HG02610 (cell line): ENCODE measurements at regions not wholly inside any gene's neighbourhood (a gene's known extent, or its start where the extent isn't known, plus 50 kb on each side); places are given as distances from the start of the nearest gene placed in this dataset.

Source experiments
- ATAC-seq: cut with Tn5 transposase; IDR thresholded peaks from one replicate; pipeline ENCODE4 v1.9.1; 2021; ENCODE audit warnings: mild to moderate bottlenecking, moderate library complexity; ENCODE audit not compliant: unreplicated experiment

DNA sequence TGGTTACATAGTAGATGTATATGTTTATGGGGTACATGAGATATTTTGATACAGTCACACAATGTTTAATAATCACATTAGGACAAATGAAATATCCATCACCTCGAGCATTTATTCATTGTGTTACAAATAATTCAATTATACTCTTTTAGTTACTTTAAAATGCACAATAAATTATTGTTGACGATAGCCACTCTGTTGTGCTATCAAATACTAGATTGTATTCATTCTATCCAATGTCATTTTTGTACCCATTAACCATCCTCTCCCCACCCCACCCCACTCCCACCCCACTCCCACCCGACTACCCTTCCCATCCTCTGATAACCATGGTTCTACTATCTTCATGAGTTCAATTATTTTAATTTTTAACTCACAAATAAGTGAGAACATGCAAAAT lies 585.4 kb downstream of the CDH26 start:
- ATAC-seq: no peak

DNA sequence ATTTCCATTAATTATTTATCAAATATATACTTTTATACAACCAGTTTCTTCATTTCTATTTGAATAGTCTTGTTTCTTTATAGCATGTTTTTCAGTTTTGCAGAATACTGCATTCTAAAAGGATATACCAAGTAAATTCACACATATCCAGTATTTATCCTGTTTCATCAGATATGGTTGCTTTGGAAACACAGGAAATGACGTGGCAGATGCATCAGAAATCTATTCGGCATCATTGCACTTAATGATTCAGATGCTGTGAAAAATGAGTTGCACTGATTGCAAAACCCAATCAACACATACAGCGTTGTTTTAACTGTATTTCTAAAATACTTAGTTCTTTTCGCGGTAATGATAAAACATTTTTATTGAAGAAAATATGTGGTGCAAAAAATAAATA lies 594.9 kb downstream of the CDH26 start:
- no peak for ATAC-seq

DNA sequence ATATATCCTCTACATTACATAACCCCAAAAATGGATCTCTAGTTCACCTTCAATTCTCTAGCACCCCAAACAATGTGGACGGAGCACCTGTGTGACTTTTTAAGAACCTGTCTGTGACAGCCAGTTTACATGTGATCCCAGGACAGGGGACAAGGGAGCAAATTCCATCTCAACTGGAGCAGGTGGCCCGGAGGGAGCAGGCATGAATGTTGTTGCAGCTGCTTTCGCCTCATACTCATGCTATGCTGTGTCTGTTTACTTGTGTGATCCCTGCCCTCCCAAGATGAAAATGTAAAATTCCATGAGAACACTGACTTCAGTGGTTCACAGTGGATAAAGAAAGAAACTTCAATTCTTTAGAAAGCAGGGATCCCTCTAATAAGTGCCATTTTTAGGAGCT lies 600.3 kb downstream of the CDH26 start:
- ATAC-seq: no peak

DNA sequence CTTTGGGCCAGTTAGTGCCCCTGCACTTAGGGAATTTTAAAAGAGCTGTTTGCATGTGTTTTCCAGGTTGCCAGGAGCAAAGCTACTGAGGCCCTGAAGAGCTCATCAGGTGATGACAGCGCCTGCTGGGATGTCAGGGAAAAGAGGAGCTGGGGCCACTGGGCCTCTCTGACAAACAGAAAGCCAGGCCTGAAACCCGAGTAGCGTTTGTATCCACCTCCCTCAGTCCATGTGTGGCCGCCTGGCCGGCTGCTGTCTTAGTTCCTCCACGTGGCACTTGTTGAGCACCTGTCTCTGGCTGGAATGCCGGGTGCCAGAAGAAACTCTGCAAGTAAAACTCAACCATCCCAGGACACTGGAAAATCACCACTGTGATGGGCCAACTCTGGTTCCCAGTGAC lies 601.2 kb downstream of the CDH26 start:
- ATAC-seq: no peak

DNA sequence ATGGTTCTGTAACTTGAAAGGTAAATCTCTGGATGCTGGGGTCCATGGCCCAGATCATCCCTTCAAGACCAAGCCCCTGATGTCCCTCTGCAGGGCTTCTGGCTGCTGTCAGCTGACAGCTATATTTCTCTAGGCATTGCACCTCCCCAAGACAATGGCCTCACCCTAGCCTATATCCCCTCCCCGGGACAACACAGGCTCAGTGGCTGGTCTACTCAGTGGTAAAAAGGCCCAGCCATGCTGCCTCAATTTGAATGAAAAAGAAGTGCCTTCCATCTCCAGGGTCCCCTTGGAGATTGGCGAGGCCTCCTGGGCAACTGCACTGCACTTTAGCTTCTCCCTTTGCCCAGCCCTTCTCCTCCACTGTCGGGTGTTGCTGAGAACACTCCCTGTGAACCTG lies 602.8 kb downstream of the CDH26 start:
- no peak for ATAC-seq

DNA sequence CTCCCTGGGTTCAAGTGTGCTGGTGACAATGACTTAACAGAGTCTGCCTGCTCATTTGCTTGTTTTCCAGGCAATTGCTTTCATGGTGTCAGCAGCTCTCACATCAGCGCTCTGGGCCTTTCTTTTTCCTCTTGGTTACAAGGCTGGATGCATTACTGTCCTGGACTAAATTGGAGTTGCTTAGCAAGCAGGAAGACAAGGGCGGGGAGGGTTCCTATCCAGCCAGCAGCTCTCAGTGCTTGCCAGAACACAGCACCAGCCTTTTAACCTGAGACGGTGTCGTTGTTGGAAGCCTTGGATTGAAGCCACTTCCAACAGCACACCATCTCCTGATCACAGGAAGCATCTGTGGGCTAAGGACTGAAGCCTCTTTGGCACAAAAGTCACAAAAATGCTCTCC lies 606.9 kb downstream of the CDH26 start:
- no peak for ATAC-seq

DNA sequence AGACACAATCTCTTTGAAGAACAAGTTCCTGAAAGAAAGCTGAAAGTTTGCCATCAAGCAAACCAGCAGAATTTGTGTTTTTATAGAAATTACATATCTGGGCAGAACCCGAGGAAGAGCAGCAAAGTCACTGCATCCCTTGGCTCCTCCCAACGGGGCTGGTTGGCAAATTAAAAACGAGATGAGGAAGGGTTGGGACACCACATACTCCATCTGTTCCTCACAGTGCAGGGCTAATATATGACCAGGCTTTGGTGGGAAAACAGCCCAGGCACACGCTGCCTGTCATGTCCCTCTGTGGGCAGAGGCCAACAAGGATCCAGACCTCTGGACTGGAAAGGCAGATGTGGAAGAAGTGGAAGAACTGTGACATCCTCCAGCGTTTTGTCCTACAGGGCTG lies 607.3 kb downstream of the CDH26 start:
- no peak for ATAC-seq

DNA sequence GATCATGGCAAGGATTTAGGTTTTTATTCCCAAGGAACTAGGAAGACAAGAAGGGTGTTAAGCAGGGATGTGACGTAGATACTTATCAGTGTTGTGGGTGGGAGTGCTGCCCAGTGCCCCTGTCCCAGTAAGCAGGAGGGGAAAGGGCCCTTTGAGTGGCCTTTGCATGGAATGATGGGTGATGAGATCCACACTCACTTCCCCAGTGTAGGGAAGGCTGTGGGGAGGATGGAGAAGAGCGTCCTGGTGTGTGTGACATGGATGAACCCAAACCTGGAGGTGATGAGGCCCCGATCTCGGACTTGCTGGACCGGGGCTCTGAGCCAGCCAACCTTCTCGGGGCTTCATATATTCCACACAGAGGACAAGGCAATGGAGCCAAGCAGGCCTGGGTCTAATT lies 610.9 kb downstream of the CDH26 start:
- ATAC-seq: no peak

DNA sequence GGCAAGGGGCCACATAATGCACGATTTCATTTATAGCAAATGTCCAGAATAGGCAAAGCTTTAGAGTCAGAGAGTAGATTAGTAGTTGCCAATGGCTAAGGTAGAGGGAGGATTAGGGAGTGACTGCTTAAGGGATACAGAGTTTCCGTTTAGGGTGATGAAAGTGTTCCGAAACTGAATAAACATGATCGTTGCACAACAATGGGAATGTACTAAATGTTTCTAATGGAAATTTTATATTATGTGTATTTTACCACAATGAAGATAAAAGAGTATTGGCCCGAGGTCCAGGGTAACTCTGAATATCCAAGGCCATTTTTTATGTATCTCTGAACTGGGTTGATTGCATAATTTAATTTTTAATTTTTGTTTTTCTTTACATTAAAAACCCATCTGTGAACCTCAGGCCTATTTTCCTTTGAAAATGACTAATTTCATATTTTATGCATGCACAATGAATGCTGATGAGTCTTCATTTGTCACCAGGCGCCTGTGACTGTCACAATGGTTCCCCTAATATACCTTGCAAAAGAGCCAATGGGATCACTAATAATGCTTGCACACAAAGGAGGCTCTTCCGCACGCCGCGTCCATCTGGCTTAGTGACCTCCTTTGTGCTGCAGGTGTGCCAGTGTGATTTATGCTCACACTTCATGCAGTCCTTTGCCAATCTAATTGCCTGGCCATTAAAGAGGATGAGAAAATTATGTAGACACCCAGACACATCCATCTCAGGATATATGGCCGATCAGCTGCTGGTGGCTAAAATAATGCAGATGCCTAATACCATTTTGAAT lies 612.5 kb downstream of the CDH26 start:
- ATAC-seq: no peak

DNA sequence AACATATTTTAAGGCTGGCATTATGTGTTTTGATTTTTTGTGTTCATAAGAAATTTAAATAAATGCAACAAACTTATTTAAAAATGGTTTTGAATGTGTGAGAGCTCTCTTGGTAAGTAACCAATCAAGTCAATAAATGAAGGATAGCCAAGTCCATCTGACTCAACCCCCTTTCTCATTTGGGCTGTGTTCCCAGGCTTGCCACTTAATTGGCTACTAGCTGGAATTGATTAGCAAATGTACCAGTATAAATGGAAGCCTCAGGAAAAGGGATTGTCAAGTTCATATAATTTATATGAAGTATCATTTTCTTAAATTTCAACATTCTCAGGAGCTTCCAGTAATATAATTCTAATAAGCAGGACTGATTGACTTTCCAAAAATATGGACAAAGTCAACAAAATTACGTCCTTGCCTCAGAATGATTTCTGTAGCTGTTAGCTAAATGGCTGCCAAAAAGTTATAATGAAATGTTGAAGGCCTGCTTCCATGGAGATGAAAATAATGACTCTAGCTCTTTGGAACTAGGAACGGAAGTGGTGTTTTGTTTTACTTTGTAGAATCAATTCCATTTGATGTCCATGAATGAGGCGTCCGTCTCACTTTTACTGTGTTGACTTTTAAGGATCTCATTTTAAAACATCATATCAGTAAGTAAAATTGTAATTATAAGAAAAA lies 614.9 kb downstream of the CDH26 start:
- no peak for ATAC-seq

DNA sequence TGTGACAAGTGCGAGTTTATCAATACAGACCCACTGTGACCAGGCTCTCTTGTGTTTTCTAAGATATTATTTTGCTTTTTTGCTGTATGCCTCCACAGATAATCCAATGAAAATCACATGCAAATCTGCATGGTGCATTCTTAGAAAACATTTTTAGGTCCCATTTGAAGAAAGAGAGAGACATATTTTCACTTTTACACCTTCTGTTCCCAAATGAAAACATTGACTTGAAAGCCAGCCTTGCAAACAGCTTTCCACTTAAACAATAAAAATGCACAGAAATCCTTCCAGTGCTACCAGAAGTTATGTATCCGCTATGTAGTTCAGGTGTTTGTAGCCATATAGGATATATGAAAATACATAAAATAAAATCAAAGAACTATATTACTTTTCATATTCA lies 618.0 kb downstream of the CDH26 start:
- ATAC-seq: no peak

DNA sequence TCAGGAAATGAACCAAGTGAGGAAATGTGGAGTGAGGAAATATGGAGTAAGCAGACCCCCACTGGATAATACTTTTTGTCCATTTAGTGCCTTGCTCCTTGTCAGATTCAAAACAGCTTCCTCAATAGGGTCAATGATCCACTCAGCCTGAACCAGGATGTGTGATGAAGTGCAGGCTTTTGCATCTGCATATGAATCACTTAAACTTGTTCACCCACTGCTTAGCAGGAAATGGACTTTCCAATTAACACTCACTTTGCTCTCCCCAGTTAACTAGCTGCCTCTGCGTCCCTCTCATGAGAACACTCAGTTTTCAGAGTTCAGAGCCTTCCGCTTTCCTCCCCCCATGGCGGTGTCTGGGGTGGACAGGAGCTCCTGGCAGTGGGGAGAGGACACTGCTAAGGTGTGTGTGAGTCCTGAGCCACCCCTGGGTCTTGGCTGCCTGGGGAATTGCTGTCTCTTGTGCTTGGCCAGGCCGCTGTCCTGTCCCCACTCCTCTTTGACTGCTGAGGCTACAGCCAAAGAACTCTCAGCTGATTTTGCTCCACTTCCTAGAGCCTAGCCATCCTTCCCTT lies 621.8 kb downstream of the CDH26 start:
- ATAC-seq: no peak

DNA sequence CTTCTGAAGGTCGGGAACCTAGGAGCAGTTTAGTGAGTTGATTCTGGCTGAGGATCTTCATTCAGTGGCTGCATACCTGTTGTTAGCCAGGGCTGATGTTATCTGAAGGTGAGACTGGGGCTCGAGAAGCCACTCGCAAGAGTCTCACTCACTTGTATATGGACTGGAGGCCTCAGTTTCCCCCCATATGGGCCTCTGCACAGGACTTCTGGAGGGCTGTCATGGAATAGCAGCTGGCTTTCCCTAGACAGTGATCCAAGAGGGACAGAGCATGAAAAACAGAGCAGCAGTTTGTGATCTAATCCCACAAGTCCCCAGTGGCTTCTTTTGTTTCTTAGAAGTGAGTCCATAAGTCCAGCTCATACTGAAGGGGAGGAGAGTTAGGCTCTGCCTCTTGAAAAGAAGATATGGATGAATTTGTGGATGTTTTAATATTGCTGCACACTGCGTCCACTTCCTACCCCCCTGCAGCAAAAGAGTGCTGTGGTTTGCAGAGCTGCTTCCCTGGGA lies 623.4 kb downstream of the CDH26 start:
- ATAC-seq: no peak

DNA sequence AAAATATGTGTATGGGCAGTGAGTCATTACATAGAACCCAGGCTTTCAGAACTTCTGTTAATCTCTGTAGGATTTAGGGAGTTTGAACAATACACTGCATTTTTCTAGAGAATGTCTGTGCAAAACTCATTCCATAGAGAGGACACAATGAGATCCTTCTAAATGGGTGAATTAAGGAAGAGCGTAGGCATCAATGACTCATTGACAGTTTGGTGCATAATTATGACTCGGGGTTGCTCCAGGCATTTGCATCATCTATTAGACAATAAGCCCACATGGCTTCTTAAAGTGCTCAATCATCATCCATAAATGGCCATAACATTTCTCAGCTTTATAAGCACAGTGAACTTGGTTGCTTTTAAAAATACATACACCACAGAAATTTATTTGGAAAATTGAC lies 625.5 kb downstream of the CDH26 start:
- ATAC-seq: no peak

DNA sequence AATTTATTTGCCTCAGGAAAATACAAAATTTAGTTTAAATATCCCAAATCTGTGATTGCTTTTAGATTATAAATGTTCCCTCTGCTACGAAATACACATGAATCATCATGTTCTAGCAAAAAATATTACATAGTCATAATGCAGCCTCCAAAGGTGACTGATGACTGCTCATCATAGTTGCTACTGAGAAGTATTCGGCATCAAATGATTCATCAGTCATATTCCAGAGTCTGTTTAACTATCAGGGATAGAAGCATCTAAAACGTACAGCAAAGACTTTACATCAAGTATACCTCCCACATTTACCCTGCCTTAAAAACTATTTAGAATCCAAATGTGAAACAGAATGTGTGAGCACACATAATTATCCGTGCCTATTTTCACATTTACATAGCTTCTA lies 626.0 kb downstream of the CDH26 start:
- no peak for ATAC-seq

DNA sequence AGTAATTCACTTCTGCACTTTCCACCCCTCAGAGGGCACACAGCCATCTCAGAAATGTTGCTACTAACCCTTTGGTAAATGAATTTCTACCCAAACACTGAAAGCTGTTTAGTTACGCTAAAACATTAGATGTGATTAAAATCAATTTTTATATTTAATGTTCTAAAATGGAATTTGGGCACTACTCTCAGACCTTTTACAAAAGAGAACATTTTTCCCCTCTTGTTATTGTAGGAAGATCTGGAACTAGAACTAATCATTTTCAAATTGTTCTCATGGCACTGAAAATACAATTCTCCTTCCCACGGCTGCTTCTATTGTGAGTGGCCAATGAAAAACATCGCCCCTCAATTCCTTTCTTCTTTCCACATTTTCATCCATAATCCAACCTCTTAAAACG lies 627.4 kb downstream of the CDH26 start:
- ATAC-seq: no peak

DNA sequence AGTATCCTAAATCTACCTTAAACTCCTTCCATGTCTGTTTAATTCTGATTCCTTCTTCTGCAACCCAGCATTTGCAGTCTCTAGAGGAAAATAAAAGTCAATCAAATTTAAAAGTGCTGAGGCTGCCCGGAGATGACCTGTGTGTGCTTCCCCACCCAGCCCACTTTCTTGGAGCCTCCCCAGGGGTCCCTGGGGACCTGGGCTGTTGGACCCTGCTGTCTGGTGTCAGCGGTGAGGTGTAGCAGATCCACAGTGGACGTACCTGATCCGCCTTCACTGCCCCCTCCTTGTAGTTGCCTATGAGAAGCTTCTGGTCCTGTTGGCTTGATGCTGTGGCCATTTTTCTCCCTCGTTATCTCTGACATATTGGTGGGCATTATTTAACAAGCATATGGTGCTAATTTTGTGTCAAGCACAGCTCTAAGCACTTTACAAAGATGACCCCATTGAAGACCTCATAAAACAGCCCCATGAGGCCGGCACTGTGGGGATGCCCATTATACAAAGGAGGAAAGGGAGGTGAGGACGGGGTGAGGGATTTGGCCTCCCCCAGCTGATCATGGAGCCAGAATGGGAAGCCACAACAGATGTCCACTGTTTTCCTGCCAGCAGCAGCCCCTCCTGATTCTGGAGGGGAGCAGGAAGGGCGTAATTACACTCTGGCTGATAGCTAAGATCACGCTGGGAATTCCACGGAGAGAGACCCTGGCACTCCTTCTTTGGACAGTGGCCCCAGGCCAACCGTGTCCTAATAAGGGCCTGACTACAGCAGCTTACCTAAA lies 628.2 kb downstream of the CDH26 start:
- no peak for ATAC-seq

DNA sequence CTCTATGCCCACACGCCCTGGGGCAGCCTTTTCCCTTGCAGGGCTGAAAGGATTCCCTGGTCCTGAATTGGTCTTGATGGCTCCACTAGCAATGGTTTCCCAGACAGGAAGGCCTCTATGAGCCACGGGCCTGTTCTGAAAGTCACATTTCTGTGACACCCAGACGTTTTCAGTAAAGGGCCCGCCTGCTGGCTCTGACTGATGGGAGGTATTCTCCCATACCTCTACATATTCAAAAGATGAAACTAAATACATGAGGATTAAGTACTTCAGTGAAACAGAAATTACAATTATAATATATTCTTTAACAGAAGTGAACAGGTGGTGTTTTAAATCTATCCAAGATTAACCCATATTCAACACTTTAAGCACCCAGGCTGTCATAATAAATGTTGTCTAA lies 629.8 kb downstream of the CDH26 start:
- ATAC-seq: no peak

DNA sequence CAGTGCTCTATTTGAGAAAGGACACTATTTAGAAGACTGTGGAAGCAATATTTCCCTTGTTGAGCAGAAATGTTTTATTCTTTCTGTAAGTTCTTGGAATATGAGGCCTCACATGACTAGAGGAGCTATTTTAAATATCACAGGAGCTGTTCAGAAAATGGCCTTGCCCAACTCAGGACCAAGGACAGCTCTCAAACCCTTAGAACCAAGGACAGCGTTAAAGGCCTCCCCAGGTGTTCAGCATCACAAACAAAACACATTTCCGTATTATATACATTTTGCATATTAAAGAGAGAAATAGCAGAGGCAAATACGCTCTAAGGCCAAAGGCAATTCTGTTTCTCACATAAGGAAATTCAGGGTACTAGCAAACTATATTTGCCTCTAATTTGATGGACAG lies 631.4 kb downstream of the CDH26 start:
- no peak for ATAC-seq

DNA sequence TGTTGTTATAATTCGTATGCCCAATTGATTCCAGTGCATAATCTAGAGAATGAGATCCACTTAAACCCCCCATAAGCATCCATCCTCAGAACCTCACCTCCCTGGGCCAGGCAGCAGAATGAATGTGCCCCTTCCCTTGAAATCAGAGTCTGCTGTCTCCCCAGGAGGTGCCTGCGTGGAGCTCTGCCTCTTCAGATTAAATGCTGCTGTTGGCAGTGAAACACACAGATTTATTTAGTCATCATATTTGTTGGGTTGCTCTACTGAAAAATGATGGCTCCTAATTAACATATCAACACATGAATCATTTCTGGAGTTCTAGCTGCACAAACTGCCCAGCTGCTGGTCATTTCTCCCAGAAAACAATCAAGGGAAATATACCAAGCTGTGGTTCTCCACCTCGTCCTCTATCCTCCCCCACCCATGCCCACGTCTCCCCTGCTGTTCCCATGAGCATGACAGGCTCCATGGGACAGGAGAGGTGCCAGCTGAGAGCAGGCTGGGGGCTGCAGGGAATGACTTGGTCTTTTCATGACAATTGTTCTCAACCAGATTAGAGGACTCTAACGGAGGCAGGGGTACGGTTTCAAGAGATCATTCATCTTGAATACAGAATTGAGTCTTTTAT lies 633.1 kb downstream of the CDH26 start:
- no peak for ATAC-seq

DNA sequence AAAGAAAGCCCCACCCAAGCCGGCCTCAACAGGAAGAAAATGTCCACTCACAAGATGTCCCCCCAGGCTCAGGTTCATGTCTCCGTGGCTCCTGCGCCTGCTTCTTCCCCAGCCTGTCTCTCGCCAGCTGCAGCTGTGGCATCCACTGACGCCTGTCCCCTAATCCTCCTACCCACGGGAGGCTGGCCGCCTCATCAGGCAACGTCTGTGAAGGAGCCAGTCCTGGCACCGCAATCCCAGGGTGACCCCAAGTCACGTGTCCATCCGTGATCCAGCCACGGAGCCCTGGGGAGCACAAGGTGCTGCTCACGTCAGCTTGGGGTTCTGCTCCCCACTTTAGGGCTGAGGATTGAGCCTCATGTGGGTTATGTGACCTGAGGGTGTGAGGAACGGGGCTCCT lies 640.3 kb downstream of the CDH26 start:
- no peak for ATAC-seq
